ENCODE measurements at regions not wholly inside any gene's neighbourhood (a gene's known extent, or its start where the extent isn't known, plus 50 kb on each side); places are given as distances from the start of the nearest gene placed in this dataset.

GRCh38 chr1:80987106-80987505 is 813.6 kb upstream of the ADGRL2 start:
- no peak overlapping the region for H3K9ac ChIP-seq (ENCODE audit: low read depth in 1 of 2, low read length in 2 of 2)
- no peaks in the 10 kb centered on the region for H3K36me3 ChIP-seq (ENCODE audit: control insufficient read depth in 1 of 2, insufficient read depth in 2 of 2, low read length in 2 of 2)
- H3K4me3 ChIP-seq (ENCODE audit: low read depth in 1 of 2, low read length in 2 of 2), result no peak overlapping the region
- H3K9me3 ChIP-seq (ENCODE audit: control insufficient read depth in 1 of 2, low read length in 2 of 2), result no peaks in the 10 kb centered on the region
- H3K27ac ChIP-seq (ENCODE audit: low read depth, low read length), result no peak overlapping the region
- no peaks in the 10 kb centered on the region for H3K4me1 ChIP-seq (ENCODE audit: control insufficient read depth in 1 of 2, insufficient read depth in 2 of 2, low read length in 2 of 2)
- no peaks in the 10 kb centered on the region for H3K27me3 ChIP-seq (ENCODE audit: control insufficient read depth in 1 of 2, insufficient read depth in 2 of 2, low read length in 2 of 2)

- Histone ChIP-seq H3K9ac (ENCODE audit: low read depth in 1 of 2, low read length in 2 of 2) (no peak overlapping the region), H3K27ac (ENCODE audit: low read depth, low read length) (no peak overlapping the region), H3K27me3 (ENCODE audit: control insufficient read depth in 1 of 2, insufficient read depth in 2 of 2, low read length in 2 of 2) (no peaks in the 10 kb centered on the region), H3K4me1 (ENCODE audit: control insufficient read depth in 1 of 2, insufficient read depth in 2 of 2, low read length in 2 of 2) (no peaks in the 10 kb centered on the region), H3K36me3 (ENCODE audit: control insufficient read depth in 1 of 2, insufficient read depth in 2 of 2, low read length in 2 of 2) (no peaks in the 10 kb centered on the region), H3K4me3 (ENCODE audit: low read depth in 1 of 2, low read length in 2 of 2) (no peak overlapping the region), H3K9me3 (ENCODE audit: control insufficient read depth in 1 of 2, low read length in 2 of 2) (no peaks in the 10 kb centered on the region)
Measured at GRCh38 chr1:80982831-80983230, 817.9 kb upstream of the ADGRL2 start.

GRCh38 chr1:80973101-80973500 is 827.6 kb upstream of the ADGRL2 start:
- Histone ChIP-seq H3K27me3 (ENCODE audit: control insufficient read depth in 1 of 2, insufficient read depth in 2 of 2, low read length in 2 of 2) (no peaks in the 10 kb centered on the region), H3K4me1 (ENCODE audit: control insufficient read depth in 1 of 2, insufficient read depth in 2 of 2, low read length in 2 of 2) (no peaks in the 10 kb centered on the region), H3K36me3 (ENCODE audit: control insufficient read depth in 1 of 2, insufficient read depth in 2 of 2, low read length in 2 of 2) (no peaks in the 10 kb centered on the region), H3K4me3 (ENCODE audit: low read depth in 1 of 2, low read length in 2 of 2) (no peak overlapping the region), H3K27ac (ENCODE audit: low read depth, low read length) (no peak overlapping the region), H3K9me3 (ENCODE audit: control insufficient read depth in 1 of 2, low read length in 2 of 2) (peaks cover 0 to 2% of the 10 kb centered on the region in 2 donors), H3K9ac (ENCODE audit: low read depth in 1 of 2, low read length in 2 of 2) (no peak overlapping the region)

GRCh38 chr1:80966266-80966665 is 834.5 kb upstream of the ADGRL2 start:
- Histone ChIP-seq H3K4me1 (ENCODE audit: control insufficient read depth in 1 of 2, insufficient read depth in 2 of 2, low read length in 2 of 2) (no peaks in the 10 kb centered on the region), H3K27me3 (ENCODE audit: control insufficient read depth in 1 of 2, insufficient read depth in 2 of 2, low read length in 2 of 2) (no peaks in the 10 kb centered on the region), H3K9me3 (ENCODE audit: control insufficient read depth in 1 of 2, low read length in 2 of 2) (no peaks in the 10 kb centered on the region), H3K36me3 (ENCODE audit: control insufficient read depth in 1 of 2, insufficient read depth in 2 of 2, low read length in 2 of 2) (no peaks in the 10 kb centered on the region), H3K9ac (ENCODE audit: low read depth in 1 of 2, low read length in 2 of 2) (no peak overlapping the region), H3K27ac (ENCODE audit: low read depth, low read length) (no peak overlapping the region), H3K4me3 (ENCODE audit: low read depth in 1 of 2, low read length in 2 of 2) (no peak overlapping the region)

- H3K9me3 ChIP-seq (ENCODE audit: control insufficient read depth in 1 of 2, low read length in 2 of 2), result no peaks in the 10 kb centered on the region
- H3K27ac ChIP-seq (ENCODE audit: low read depth, low read length), result no peak overlapping the region
- H3K27me3 ChIP-seq (ENCODE audit: control insufficient read depth in 1 of 2, insufficient read depth in 2 of 2, low read length in 2 of 2), result no peaks in the 10 kb centered on the region
- no peaks in the 10 kb centered on the region for H3K36me3 ChIP-seq (ENCODE audit: control insufficient read depth in 1 of 2, insufficient read depth in 2 of 2, low read length in 2 of 2)
- no peak overlapping the region for H3K9ac ChIP-seq (ENCODE audit: low read depth in 1 of 2, low read length in 2 of 2)
- H3K4me1 ChIP-seq (ENCODE audit: control insufficient read depth in 1 of 2, insufficient read depth in 2 of 2, low read length in 2 of 2), result no peaks in the 10 kb centered on the region
- H3K4me3 ChIP-seq (ENCODE audit: low read depth in 1 of 2, low read length in 2 of 2), result no peak overlapping the region
Measured at GRCh38 chr1:80962564-80962963, 838.2 kb upstream of the ADGRL2 start.

- Histone ChIP-seq H3K36me3 (ENCODE audit: control insufficient read depth in 1 of 2, insufficient read depth in 2 of 2, low read length in 2 of 2) (no peaks in the 10 kb centered on the region), H3K9ac (ENCODE audit: low read depth in 1 of 2, low read length in 2 of 2) (no peak overlapping the region), H3K9me3 (ENCODE audit: control insufficient read depth in 1 of 2, low read length in 2 of 2) (no peaks in the 10 kb centered on the region), H3K4me1 (ENCODE audit: control insufficient read depth in 1 of 2, insufficient read depth in 2 of 2, low read length in 2 of 2) (no peaks in the 10 kb centered on the region), H3K27ac (ENCODE audit: low read depth, low read length) (no peak overlapping the region), H3K27me3 (ENCODE audit: control insufficient read depth in 1 of 2, insufficient read depth in 2 of 2, low read length in 2 of 2) (no peaks in the 10 kb centered on the region), H3K4me3 (ENCODE audit: low read depth in 1 of 2, low read length in 2 of 2) (no peak overlapping the region)
Measured at GRCh38 chr1:80961464-80962190, 839.1 kb upstream of the ADGRL2 start.

- Histone ChIP-seq H3K4me1 (ENCODE audit: control insufficient read depth in 1 of 2, insufficient read depth in 2 of 2, low read length in 2 of 2) (no peaks in the 10 kb centered on the region), H3K9ac (ENCODE audit: low read depth in 1 of 2, low read length in 2 of 2) (no peak overlapping the region), H3K4me3 (ENCODE audit: low read depth in 1 of 2, low read length in 2 of 2) (no peak overlapping the region)
Measured at GRCh38 chr1:80933346-80933745, 867.4 kb upstream of the ADGRL2 start.

GRCh38 chr1:80931178-80931577 is 869.6 kb upstream of the ADGRL2 start:
- H3K4me3 ChIP-seq (ENCODE audit: low read depth in 1 of 2, low read length in 2 of 2), result no peak overlapping the region
- no peaks in the 10 kb centered on the region for H3K36me3 ChIP-seq (ENCODE audit: control insufficient read depth in 1 of 2, insufficient read depth in 2 of 2, low read length in 2 of 2)
- no peaks in the 10 kb centered on the region for H3K4me1 ChIP-seq (ENCODE audit: control insufficient read depth in 1 of 2, insufficient read depth in 2 of 2, low read length in 2 of 2)
- peaks cover 0 to 10% of the 10 kb centered on the region in 2 donors for H3K9me3 ChIP-seq (ENCODE audit: control insufficient read depth in 1 of 2, low read length in 2 of 2)
- H3K9ac ChIP-seq (ENCODE audit: low read depth in 1 of 2, low read length in 2 of 2), result no peak overlapping the region
- no peaks in the 10 kb centered on the region for H3K27me3 ChIP-seq (ENCODE audit: control insufficient read depth in 1 of 2, insufficient read depth in 2 of 2, low read length in 2 of 2)
- H3K27ac ChIP-seq (ENCODE audit: low read depth, low read length), result no peak overlapping the region

More at GRCh38 chr1:80933346-80933745, 867.4 kb upstream of the ADGRL2 start:
- H3K36me3 ChIP-seq (ENCODE audit: control insufficient read depth in 1 of 2, insufficient read depth in 2 of 2, low read length in 2 of 2), result no peaks in the 10 kb centered on the region
- H3K9me3 ChIP-seq (ENCODE audit: control insufficient read depth in 1 of 2, low read length in 2 of 2), result peaks cover 0 to 10% of the 10 kb centered on the region in 2 donors
- no peaks in the 10 kb centered on the region for H3K27me3 ChIP-seq (ENCODE audit: control insufficient read depth in 1 of 2, insufficient read depth in 2 of 2, low read length in 2 of 2)
- no peak overlapping the region for H3K27ac ChIP-seq (ENCODE audit: low read depth, low read length)

GRCh38 chr1:80929868-80930508 is 870.7 kb upstream of the ADGRL2 start:
- H3K4me1 ChIP-seq (ENCODE audit: control insufficient read depth in 1 of 2, insufficient read depth in 2 of 2, low read length in 2 of 2), result no peaks in the 10 kb centered on the region
- no peaks in the 10 kb centered on the region for H3K36me3 ChIP-seq (ENCODE audit: control insufficient read depth in 1 of 2, insufficient read depth in 2 of 2, low read length in 2 of 2)
- H3K4me3 ChIP-seq (ENCODE audit: low read depth in 1 of 2, low read length in 2 of 2), result no peak overlapping the region
- no peak overlapping the region for H3K27ac ChIP-seq (ENCODE audit: low read depth, low read length)
- H3K9ac ChIP-seq (ENCODE audit: low read depth in 1 of 2, low read length in 2 of 2), result no peak overlapping the region
- peaks cover 0 to 10% of the 10 kb centered on the region in 2 donors for H3K9me3 ChIP-seq (ENCODE audit: control insufficient read depth in 1 of 2, low read length in 2 of 2)
- H3K27me3 ChIP-seq (ENCODE audit: control insufficient read depth in 1 of 2, insufficient read depth in 2 of 2, low read length in 2 of 2), result no peaks in the 10 kb centered on the region

- no peaks in the 10 kb centered on the region for H3K36me3 ChIP-seq (ENCODE audit: control insufficient read depth in 1 of 2, insufficient read depth in 2 of 2, low read length in 2 of 2)
- H3K27ac ChIP-seq (ENCODE audit: low read depth, low read length), result no peak overlapping the region
- H3K4me3 ChIP-seq (ENCODE audit: low read depth in 1 of 2, low read length in 2 of 2), result no peak overlapping the region
- H3K9me3 ChIP-seq (ENCODE audit: control insufficient read depth in 1 of 2, low read length in 2 of 2), result peaks cover 0 to 10% of the 10 kb centered on the region in 2 donors
- no peaks in the 10 kb centered on the region for H3K27me3 ChIP-seq (ENCODE audit: control insufficient read depth in 1 of 2, insufficient read depth in 2 of 2, low read length in 2 of 2)
- H3K4me1 ChIP-seq (ENCODE audit: control insufficient read depth in 1 of 2, insufficient read depth in 2 of 2, low read length in 2 of 2), result no peaks in the 10 kb centered on the region
- H3K9ac ChIP-seq (ENCODE audit: low read depth in 1 of 2, low read length in 2 of 2), result no peak overlapping the region
Measured at GRCh38 chr1:80926531-80926930, 874.2 kb upstream of the ADGRL2 start.
